GM18873 (cell line): ENCODE measurements at regions not wholly inside any gene's neighbourhood (a gene's known extent, or its start where the extent isn't known, plus 50 kb on each side); places are given as distances from the start of the nearest gene placed in this dataset.
"Not testable (repeated sequence)": the region's sequence is repeated elsewhere in the genome, so short reads cannot be mapped to it uniquely, and the experiment has no call there.

Experiments used
- ATAC-seq: cut with Tn5 transposase; IDR thresholded peaks from one replicate; pipeline ENCODE4 v1.9.1; 2021; ENCODE audit warnings: mild to moderate bottlenecking, moderate library complexity, moderate number of reproducible peaks; ENCODE audit not compliant: unreplicated experiment, low FRiP score

GRCh38 chr7:32694182-32694581 is 197.4 kb downstream of the KBTBD2 start:
- no peak for ATAC-seq

- ATAC-seq, result not testable (repeated sequence)
These were observed 196.9 kb downstream of the AVL9 start for GRCh38 chr7:32691965-32692815.

GRCh38 chr7:32688092-32688491 is 192.8 kb downstream of the AVL9 start:
- ATAC-seq, result not testable (repeated sequence)

GRCh38 chr7:32681174-32681518 is 185.9 kb downstream of the AVL9 start:
- no peak for ATAC-seq

- ATAC-seq, result no peak
These were observed 185.2 kb downstream of the AVL9 start for GRCh38 chr7:32680259-32681173.

GRCh38 chr7:32679192-32679591 is 183.9 kb downstream of the AVL9 start:
- no peak for ATAC-seq

GRCh38 chr7:32677593-32677992 is 182.3 kb downstream of the AVL9 start:
- no peak for ATAC-seq

- ATAC-seq, result no peak
These were observed 181.1 kb downstream of the AVL9 start for GRCh38 chr7:32676249-32676941.

- ATAC-seq, result no peak
These were observed 178.1 kb downstream of the AVL9 start for GRCh38 chr7:32673275-32673983.

- no peak for ATAC-seq
These were observed 175.1 kb downstream of the AVL9 start for GRCh38 chr7:32670110-32671025.

GRCh38 chr7:32669173-32669870 is 174.0 kb downstream of the AVL9 start:
- ATAC-seq, result not testable (repeated sequence)

- not testable (repeated sequence) for ATAC-seq
These were observed 173.3 kb downstream of the AVL9 start for GRCh38 chr7:32668387-32669097.

- ATAC-seq, result not testable (repeated sequence)
These were observed 172.3 kb downstream of the AVL9 start for GRCh38 chr7:32667586-32667985.

- not testable (repeated sequence) for ATAC-seq
These were observed 168.5 kb downstream of the AVL9 start for GRCh38 chr7:32663805-32664211.

GRCh38 chr7:32662509-32662908 is 167.2 kb downstream of the AVL9 start:
- not testable (repeated sequence) for ATAC-seq

GRCh38 chr7:32661929-32662328 is 166.6 kb downstream of the AVL9 start:
- ATAC-seq, result no peak

- no peak for ATAC-seq
These were observed 166.2 kb downstream of the AVL9 start for GRCh38 chr7:32661501-32661900.

GRCh38 chr7:32660936-32661335 is 165.6 kb downstream of the AVL9 start:
- no peak for ATAC-seq
